ENCODE measurements at regions not wholly inside any gene's neighbourhood (a gene's known extent, or its start where the extent isn't known, plus 50 kb on each side); places are given as distances from the start of the nearest gene placed in this dataset.
"Not testable (repeated sequence)": the region's sequence is repeated elsewhere in the genome, so short reads cannot be mapped to it uniquely, and the experiment has no call there.

DNA sequence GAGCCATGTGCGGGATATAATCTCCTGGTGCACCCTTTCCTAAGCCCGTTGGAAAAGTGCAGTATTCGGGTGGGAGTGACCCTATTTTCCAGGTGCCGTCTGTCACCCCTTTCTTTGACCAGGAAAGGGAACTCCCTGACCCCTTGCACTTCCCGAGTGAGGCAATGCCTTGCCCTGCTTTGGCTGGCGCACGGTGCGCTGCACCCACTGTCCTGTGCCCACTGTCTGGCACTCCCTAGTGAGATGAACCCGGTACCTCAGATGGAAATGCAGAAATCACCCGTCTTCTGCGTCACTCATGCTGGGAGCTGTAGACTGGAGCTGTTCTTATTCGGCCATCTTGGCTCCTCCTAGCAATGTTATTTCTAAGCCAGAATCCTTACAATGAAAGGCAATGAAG lies 121.1 kb downstream of the TAF11L14 start:
- DNase-seq (ENCODE audit: extremely low read depth in 1 of 2, low read depth in 1 of 2) = not testable (repeated sequence)

DNA sequence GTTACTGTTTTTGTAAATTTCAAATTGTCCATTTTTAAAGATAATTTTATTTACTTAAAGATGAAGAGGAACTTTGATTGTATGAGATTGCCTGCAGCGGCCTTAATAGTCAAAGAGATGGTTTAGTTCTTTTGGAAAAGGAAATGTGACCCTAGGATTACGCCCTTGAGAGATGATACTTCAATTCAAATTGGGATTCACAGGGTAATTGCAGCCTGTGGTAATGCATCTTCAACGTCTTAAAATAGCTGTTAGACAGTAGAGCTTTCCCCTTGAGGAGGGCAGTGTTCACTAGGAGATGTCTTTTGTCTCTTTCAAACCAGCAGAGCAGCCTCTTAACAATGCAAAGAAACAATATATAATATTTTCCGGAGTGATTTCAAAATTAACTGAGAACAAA lies 127.1 kb downstream of the TAF11L14 start:
- DNase-seq (ENCODE audit: extremely low read depth in 1 of 2, low read depth in 1 of 2) = no peak

DNA sequence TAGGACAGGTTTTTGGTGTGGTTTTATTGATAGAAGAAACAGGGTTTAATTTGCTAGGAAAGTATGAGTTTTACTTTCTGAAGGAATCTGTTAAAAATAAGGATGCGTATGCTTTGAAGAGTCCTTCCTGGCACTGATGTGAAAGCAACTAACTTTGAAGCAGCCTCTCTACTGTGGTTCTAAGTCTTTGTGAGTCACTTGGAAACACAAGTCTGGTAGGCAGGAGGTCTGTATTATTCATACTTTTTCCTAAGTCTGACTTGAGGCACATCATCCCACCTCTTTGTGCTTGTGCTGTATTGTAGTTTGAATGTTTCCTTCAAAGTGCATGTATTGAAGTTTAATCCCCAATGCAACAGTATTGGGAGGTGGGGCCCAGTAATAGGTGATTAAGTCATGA lies 129.0 kb downstream of the TAF11L14 start:
- no peak for DNase-seq (ENCODE audit: extremely low read depth in 1 of 2, low read depth in 1 of 2)

DNA sequence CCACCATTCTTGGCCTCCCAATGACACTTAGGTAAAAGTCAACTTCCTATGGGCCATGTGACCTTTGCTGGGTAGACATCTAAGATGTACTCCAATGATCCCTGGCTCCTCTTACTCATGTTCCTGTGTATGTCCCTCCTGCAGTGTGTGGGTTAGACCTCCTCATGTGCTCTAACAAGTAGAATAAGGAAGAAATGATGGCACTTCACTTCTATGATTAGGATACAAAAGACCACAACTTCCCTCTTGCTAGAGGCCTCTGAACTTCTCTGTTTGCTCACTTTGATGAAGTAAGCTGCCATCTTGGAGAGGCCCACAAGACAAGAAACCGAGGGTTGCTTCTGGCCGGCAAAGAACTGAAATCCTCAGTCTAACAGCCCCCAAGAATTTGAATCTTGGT lies 131.8 kb downstream of the TAF11L14 start:
- no peak for DNase-seq (ENCODE audit: extremely low read depth in 1 of 2, low read depth in 1 of 2)

DNA sequence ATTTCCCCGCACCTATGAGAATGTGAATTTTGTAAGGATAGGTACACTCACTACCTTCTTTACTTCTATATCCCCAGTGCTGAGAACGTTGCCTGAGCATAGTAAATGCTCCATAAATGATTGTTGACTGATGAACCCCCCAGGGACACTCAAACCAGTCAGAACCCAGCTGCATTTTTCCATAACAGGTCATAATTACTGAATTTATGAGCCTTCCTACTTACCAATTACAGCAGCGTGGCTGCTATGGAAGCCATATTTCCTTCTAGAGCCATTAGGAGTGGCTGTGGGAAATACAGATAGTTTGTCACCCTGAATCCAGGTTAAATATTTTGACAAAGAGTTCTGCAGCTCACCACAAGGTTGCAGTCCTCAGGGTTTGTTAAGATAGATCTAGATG lies 135.0 kb downstream of the TAF11L14 start:
- no peak for DNase-seq (ENCODE audit: extremely low read depth in 1 of 2, low read depth in 1 of 2)

DNA sequence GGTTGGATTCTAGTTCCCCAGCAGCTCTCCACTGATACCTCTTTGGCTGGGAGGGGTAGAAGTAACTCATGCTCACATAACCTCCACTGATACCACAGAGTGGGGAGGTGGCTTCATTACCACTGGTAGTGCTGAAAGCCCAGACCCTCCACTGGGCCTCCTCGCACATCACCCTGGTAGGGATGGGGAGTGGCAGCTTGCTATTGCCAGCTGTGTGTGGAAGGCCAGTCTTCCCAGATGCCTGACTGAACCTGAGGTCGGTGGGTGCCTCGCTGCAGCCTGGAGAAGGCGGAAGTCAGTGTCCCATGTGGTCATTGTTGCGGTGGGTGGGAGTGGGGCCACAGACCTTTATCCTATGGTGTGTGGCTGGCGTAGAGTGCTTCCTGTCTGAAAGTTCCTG lies 138.0 kb downstream of the TAF11L14 start:
- no peak for DNase-seq (ENCODE audit: extremely low read depth in 1 of 2, low read depth in 1 of 2)

DNA sequence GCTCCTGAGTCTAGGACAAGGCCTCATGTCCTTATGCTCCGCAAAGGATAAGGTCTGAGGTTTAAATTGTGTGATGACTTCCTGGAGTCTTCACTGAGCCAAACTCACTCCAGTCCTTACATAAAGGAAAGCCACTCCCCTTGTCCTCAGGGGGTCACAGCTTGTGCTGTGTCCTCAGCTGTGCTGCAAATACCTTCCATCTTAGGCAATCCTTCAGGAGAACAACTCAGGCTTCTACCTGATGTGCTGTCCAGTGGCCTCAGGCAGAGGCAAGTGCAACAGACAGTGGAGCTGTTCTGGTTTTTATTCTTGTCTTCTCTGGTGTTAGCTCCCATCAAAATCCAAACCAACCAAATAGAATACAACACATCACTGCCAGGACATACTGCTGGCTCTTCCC lies 151.5 kb downstream of the TAF11L14 start:
- no peak for DNase-seq (ENCODE audit: extremely low read depth in 1 of 2, low read depth in 1 of 2)

DNA sequence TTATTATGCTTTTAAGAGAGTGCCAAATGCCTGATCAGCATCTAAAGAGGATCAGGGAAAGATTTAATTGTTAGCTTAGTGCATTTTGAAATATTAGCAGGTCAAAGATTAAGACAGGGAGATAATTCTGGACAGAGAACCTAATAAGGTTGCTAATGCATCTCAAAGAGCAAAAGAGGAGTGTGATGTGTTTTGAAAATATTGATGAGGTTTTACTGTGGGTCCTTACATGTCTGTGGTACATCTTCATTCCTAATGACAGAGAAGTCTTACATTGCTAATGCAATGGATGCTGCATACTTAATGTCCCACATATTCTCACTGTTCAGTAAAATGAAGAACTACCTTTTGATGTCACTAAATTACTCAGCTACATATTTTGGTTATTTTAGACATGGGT lies 154.1 kb downstream of the TAF11L14 start:
- DNase-seq (ENCODE audit: extremely low read depth in 1 of 2, low read depth in 1 of 2) = no peak

DNA sequence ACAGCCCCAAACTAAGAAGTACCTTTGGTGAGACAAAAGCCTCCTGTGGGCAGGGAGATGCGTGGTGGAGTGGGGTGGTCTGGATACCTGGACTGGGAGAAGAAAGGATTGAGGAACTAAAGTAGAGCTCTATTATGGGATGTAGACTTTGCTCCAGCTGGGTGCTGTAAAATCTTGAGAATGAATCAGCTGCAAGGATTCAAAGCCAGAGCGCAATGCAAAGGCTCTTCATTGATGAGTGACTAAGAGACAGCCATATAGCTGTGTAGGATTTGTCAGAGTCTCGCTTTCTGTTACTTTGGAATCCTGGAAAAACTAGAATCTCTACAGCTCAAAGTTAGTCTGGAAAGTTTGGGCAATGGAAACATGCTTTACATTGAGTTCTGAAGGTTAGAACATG lies 159.9 kb downstream of the TAF11L14 start:
- no peak for DNase-seq (ENCODE audit: extremely low read depth in 1 of 2, low read depth in 1 of 2)

DNA sequence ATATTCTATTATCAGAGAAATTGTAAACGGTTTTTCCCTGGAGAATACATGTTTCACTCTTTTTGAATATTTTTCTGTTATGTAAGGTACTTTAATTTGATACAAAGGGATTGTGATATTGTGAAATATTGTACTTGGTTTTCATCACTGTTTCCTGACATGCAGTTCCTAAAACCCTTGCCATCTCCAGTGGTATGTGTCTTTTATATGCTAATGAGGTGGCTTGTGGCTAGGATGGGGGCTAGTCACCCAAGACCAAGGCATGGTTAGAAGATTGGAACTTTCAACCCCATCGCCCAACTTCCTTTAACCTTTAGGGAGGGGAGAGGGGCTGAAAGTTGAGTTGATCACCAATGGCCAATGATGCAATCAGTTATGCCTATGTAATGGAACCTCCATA lies 160.6 kb downstream of the TAF11L14 start:
- no peak for DNase-seq (ENCODE audit: extremely low read depth in 1 of 2, low read depth in 1 of 2)

DNA sequence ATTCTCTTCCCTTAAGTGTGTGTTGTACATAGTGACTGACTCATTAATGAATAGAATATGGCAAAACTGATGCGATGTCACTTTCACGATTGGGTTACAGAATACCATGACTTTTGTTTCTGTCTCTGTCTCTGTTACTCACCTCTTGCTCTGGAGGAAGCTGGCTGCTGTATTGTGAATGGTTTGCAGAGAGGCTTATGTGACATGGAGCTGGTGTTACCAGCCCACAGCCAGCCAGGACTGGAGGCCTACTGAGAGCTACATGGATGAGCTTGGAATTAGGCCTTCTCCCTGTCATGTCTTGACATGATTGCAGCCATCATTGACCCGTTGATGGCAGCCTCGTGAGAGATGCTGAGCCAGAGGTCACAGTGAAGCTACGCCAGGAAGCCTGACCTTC lies 161.9 kb downstream of the TAF11L14 start:
- no peak for DNase-seq (ENCODE audit: extremely low read depth in 1 of 2, low read depth in 1 of 2)

DNA sequence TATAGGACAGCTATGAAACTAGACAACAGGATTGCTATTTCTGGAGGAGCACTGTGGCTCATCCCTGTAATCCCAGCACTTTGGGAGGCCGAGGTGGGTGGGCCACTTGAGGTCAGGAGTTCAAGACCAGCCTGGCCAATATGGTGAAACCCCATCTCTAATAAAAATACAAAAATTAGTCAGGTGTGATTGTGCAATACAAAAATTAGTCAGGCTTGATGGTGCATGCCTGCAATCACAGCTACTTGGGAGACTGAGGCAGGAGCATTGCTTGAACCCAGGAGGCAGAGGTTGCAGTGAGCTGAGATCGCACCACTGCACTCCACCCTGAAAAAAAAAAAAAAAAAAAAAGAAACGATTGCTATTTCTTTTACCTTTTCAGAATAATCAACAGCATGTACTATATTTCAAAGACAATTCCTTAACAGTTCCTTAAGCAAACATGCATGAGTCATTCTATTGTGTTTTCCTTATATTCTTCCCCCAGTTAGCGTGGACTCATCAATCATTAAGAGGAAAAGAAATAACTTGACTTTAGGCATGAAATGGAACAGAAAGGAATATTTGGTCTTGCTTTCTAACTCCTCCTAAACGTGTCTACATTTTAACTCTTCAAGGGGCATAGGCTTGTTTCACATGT lies 162.6 kb downstream of the TAF11L14 start:
- no peak for DNase-seq (ENCODE audit: extremely low read depth in 1 of 2, low read depth in 1 of 2)

DNA sequence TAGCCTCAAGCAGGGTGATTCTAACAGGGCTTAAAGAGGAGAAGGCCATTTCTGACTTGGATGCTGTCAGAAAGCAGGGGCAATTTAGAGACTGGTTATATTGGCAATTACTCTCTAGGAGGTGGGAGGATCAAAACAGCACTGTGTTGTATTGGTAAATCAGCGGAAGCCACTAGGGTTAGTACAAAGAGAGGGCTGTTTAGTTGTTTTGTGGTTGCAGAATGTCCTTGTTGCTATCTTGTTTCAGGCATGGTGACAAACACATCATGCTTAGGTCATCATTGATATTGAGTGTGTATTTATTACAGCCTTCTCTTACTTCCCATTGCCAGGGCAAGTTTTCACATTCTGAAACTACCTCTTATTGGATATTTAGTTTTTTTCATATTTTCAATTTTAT lies 165.3 kb downstream of the TAF11L14 start:
- DNase-seq (ENCODE audit: extremely low read depth in 1 of 2, low read depth in 1 of 2) = no peak

DNA sequence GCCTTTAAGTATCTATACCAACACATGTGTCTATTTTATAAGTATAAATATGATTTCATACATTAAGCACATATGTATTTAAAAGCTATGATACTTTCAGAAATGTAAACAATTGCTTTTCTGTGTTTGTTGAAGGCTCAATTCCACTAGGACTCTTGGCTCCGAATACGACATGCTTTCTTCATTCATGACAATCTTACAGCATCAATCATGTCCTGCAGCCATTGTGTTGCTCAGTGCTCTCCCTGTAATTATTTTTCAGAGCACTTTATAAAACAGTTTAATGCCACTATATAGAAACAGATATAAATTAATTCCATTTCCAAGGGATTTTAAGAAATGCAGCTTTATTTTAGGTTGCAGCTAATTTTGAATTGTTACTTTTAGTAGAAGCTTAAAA lies 167.3 kb downstream of the TAF11L14 start:
- DNase-seq (ENCODE audit: extremely low read depth in 1 of 2, low read depth in 1 of 2) = no peak

DNA sequence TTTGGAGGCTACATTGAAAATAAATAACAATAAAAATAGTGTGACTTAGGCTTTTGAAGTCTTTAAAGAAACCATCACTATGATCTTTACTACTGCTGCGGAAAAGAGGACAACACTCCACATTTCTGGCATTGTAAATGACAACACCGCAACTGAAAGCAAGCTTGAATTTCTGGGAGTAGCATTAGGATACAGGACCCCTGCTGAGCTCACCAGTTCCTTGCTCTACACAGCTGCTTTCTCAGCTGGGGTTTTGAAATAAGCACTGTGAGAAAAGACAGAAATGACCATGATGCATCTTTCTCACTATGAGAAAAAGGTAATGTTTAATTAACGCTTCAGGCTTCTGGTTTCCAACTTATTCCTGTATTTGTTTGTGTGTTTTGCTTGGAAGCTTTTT lies 168.0 kb downstream of the TAF11L14 start:
- DNase-seq (ENCODE audit: extremely low read depth in 1 of 2, low read depth in 1 of 2) = no peak

DNA sequence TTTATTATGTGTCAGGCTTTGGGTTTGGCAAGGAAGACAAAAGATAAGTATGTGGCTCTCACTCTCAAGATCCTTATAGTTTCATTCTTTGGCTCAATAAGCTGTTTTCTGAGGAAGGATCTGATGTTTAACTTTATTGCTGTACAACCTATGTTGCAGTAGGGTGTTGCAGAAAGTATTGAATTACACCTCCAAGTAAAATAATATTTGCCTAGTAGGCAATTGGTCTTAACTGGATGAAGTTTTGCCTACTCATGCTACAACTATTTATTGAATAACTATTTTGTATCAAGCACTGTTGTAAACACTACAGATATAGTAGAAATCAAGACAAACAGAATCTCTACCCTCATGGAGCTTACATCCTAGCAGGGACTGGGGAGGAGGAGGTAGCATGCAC lies 169.7 kb downstream of the TAF11L14 start:
- no peak for DNase-seq (ENCODE audit: extremely low read depth in 1 of 2, low read depth in 1 of 2)

DNA sequence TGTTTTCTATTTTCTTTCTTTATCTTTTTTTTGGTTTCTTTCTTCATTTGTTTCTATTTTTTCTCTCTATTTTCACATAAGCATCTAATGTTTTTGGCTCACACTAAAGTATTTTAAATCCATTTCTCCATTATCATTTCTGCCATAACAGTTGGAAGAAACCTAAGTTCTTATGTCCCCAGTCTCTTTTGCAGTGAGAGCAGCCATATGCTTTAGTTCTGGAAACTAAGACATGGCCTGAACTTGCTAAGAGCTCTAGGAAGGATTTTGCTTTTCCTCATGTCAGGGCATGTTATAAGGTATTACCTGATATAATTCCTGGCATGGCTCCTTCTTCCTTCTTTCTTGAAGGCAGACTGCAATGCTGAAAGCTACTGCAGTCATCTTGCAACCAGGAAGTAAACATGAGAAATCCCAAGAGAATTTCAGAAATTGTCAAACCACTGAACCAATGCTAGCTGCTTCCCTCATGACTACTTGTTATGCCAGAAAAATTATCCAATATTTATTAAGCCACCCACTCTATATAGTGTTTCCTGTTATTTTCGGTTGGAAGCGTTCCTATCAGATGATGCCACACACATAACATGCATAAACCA lies 171.1 kb downstream of the TAF11L14 start:
- DNase-seq (ENCODE audit: extremely low read depth in 1 of 2, low read depth in 1 of 2) = no peak

DNA sequence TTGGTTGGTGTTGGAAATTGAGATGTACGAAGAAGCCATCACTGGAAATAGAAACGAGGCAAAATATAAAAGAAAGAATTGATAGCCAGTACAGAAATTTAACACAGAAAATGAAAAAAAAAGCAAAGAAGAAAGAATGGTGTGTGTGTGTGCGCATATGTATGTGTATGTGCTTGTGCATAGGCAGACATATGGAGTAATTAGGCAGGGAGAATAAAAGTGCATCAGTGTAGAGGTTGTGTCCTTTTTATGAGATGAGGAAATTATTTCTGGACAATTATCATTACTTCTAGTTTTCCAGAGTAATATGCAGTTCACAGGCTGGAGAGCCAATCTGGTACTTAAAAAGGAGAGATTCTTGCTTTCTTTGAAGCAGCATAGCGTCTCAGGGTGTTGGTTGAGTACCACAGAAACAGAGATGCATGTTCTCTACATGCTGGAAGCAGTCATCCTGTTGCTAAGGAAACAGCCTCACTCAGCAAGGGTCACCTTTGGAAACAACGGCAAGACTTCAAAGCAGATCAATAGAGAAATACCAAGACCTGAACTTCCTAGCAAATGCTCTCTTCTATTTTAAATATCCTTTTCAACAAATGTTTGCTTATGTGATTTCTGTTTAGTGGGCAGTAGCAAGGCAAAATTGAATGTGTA lies 172.7 kb downstream of the TAF11L14 start:
- no peak for DNase-seq (ENCODE audit: extremely low read depth in 1 of 2, low read depth in 1 of 2)

DNA sequence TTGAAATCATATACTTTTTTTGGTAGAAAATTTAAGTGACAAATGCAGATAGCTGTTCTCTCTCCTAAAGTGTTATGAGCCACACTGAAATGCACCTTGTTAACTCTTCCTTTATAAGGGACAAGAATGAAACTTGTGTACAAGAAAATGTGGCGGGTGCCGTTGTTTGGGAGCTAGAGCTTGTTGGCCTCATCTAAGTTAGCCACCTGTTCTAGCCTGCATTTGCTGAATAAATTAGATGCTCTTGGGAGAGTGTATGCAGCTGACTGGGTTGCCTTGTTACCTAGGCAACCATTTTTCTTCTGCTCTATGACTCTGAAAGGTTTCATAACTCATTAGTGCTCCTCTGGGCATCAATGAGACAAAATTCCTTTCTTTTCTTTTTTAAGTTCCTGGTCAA lies 174.3 kb downstream of the TAF11L14 start:
- DNase-seq (ENCODE audit: extremely low read depth in 1 of 2, low read depth in 1 of 2) = no peak

DNA sequence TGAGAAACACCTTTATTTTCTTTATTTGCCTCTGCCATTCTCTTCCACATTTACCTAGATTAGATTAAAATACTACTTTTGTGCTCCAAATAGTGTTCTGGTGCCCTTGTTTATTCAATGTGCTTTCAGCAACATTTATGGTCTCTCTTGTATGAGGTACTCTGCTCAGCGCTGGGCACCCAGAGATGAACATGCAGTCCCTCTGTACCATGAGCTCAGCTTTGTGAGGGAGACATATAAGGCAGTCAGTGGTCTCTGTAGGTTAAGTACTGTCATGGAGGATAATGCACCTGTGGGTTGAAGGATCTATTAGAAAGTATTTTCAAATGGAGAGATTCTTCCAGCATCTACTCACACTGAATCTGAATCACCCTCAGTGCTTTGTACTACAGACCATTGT lies 176.5 kb downstream of the TAF11L14 start:
- DNase-seq (ENCODE audit: extremely low read depth in 1 of 2, low read depth in 1 of 2) = no peak

DNA sequence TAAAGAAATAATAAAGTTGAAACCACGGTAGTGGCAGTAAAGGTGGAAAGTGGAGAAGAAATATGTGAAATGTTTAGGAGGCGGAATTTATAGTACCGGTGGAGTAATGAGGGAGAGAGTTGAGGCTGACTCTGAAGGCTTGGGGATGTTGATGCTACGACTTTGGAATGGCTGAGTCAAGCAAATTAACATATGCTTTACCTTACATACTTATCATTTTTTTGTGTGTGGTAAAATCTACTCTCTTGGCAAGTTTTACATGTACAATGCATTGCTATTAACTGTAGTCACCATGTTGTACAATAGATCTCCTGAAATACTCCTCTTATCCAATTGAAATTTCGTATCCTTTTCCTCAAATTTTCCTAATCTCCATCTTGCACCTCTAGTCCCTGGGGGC lies 179.0 kb downstream of the TAF11L14 start:
- no peak for DNase-seq (ENCODE audit: extremely low read depth in 1 of 2, low read depth in 1 of 2)

DNA sequence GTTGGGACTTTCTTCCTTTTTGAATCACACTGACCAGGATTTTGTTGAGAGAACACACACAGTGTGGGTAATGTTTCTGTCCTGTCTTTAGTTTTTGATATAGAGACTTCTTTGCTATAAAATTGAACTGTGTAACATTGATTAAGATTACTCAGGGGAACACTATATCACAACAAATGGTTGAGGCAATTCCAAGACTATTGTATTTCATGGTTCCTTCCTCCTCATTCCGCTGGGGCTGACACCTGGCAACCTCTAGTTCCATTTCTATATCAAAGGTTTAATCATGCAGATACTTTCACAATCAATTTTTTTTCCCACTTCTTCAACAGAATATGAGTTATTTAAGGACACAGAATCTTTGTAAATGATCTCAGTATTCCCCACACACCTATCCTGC lies 182.2 kb downstream of the TAF11L14 start:
- DNase-seq (ENCODE audit: extremely low read depth in 1 of 2, low read depth in 1 of 2) = no peak

DNA sequence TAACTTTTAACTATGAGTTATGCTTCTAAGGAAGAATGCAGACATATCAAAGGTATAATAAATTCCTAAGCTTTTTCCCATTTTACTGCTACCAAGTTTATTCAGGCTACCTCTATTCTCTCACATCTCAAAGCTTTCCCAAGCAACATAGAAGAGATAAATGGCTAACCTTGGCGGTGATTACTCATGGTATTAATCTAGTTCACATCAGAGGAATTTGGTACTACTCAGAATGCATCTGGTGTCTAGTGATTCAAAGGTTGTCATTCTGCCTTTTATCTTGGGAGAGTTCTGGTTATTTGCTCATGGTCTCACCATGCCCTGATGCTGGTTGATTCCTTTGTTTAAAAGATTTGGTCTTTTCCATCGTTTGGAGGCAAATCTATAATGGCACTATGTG lies 182.7 kb downstream of the TAF11L14 start:
- no peak for DNase-seq (ENCODE audit: extremely low read depth in 1 of 2, low read depth in 1 of 2)
